IMR-90 (cell line): ENCODE measurements at regions not wholly inside any gene's neighbourhood (a gene's known extent, or its start where the extent isn't known, plus 50 kb on each side); places are given as distances from the start of the nearest gene placed in this dataset.

ENCODE experiments used
- ATAC-seq: fragments of 200-7000 bp; cut with Tn5 transposase; 2 replicates; pipeline ENCODE4 v1.9.1; 2020; ENCODE audit warnings: low read depth, mild to moderate bottlenecking, moderate library complexity
- BruUV-seq: library from RNA; stranded (reverse); fragments of 400-500 nt; replicated peaks from 2 replicates; lab custom pipeline; 2021; lab: Mats Ljungman, UMichigan
- CTCF ChIA-PET: fragments of 300-600 bp; formaldehyde crosslinking; extraction: SDS; loops from one replicate; lab custom pipeline; 2021; ENCODE audit warnings: antibody characterized with exemption; lab: Yijun Ruan, JAX
- POLR2A ChIA-PET: fragments of 300-600 bp; sonication (Branson Sonifier 250); formaldehyde crosslinking; loops from one replicate; lab custom pipeline; 2022; ENCODE audit warnings: antibody characterized with exemption; ENCODE audit not compliant: unreplicated experiment; lab: Charles Lee
- DNase-seq: peaks from one replicate; pipeline ENCODE4 v3.0.0; 2013
- H2AFZ ChIP-seq: replicated peaks from 2 replicates; pipeline ENCODE3; 2013; ENCODE audit warnings: low read length, mild to moderate bottlenecking; ENCODE audit not compliant: poor library complexity
- H2AK5ac ChIP-seq: 2 replicates; pipeline ENCODE4 v1.6.1; 2013; ENCODE audit warnings: low read depth, low read length, inconsistent platforms
- H2AK9ac ChIP-seq: replicated peaks from 2 replicates; pipeline ENCODE3; 2013; ENCODE audit warnings: mild to moderate bottlenecking, low read depth, low read length, moderate library complexity; ENCODE audit not compliant: poor library complexity
- H2BK120ac ChIP-seq: 2 replicates; pipeline ENCODE4 v1.6.1; 2013; ENCODE audit warnings: low read depth, low read length, inconsistent platforms
- H2BK15ac ChIP-seq: 3 replicates; pipeline ENCODE4 v1.6.1; 2013; ENCODE audit warnings: low read depth, low read length, inconsistent platforms
- H2BK20ac ChIP-seq: 2 replicates; pipeline ENCODE4 v1.6.1; 2013; ENCODE audit warnings: low read depth, mild to moderate bottlenecking, inconsistent platforms, low read length, moderate library complexity
- H2BK5ac ChIP-seq: 2 replicates; pipeline ENCODE4 v1.6.1; 2013; ENCODE audit warnings: mild to moderate bottlenecking, low read depth, low read length, inconsistent platforms; ENCODE audit not compliant: poor library complexity, severe bottlenecking
- H3K14ac ChIP-seq: replicated peaks from 2 replicates; pipeline ENCODE4 v1.6.1; 2013; ENCODE audit warnings: low read depth, low read length, inconsistent platforms
- H3K18ac ChIP-seq: 2 replicates; pipeline ENCODE4 v1.6.1; 2013; ENCODE audit warnings: low read depth, low read length, control low read depth
- H3K23ac ChIP-seq: 2 replicates; pipeline ENCODE4 v1.6.1; 2013; ENCODE audit warnings: low read depth, low read length, inconsistent platforms
- H3K27ac ChIP-seq: 2 replicates; pipeline ENCODE4 v1.5.1; 2013; ENCODE audit warnings: mild to moderate bottlenecking, control low read depth, low read length; ENCODE audit not compliant: insufficient read depth
- H3K27me3 ChIP-seq: 2 replicates; pipeline ENCODE4 v1.6.1; 2013; ENCODE audit warnings: low read length; ENCODE audit not compliant: control insufficient read depth, insufficient read depth
- H3K36me3 ChIP-seq: 2 replicates; pipeline ENCODE4 v1.6.1; 2013; ENCODE audit warnings: low read length, mixed read lengths; ENCODE audit not compliant: control insufficient read depth, insufficient read depth
- H3K4ac ChIP-seq: 2 replicates; pipeline ENCODE4 v1.6.1; 2013; ENCODE audit warnings: low read depth, low read length, inconsistent platforms
- H3K4me1 ChIP-seq: 2 replicates; pipeline ENCODE4 v1.6.1; 2013; ENCODE audit warnings: low read length, mixed read lengths; ENCODE audit not compliant: control insufficient read depth, insufficient read depth
- H3K4me2 ChIP-seq: 2 replicates; pipeline ENCODE4 v1.6.1; 2013; ENCODE audit warnings: low read depth, mild to moderate bottlenecking, control low read depth, low read length, moderate library complexity
- H3K4me3 ChIP-seq: 2 replicates; pipeline ENCODE4 v1.5.1; 2013; ENCODE audit warnings: low read depth, mild to moderate bottlenecking, control low read depth, low read length, moderate library complexity; ENCODE audit not compliant: insufficient read depth
- H3K56ac ChIP-seq: 2 replicates; pipeline ENCODE4 v1.6.1; 2013; ENCODE audit warnings: low read length, inconsistent platforms; ENCODE audit not compliant: insufficient read depth; ENCODE audit errors: extremely low read depth
- H3K79me1 ChIP-seq, 2 experiments: 2 replicates each; pipeline ENCODE4 v1.6.1; 2013; ENCODE audit warnings: low read length in 2 of 2, inconsistent platforms in 1 of 2, low read depth in 1 of 2
- H3K9ac ChIP-seq: 2 replicates; pipeline ENCODE4 v1.6.1; 2013; ENCODE audit warnings: low read depth, low read length, control low read depth
- H3K9me1 ChIP-seq: 2 replicates; pipeline ENCODE4 v1.6.1; 2013; ENCODE audit warnings: low read length, inconsistent platforms; ENCODE audit not compliant: insufficient read depth
- H3K9me3 ChIP-seq: 2 replicates; pipeline ENCODE4 v1.6.1; 2013; ENCODE audit warnings: low read length; ENCODE audit not compliant: control insufficient read depth, insufficient read depth
- H4K20me1 ChIP-seq: 2 replicates; pipeline ENCODE4 v1.6.1; 2013; ENCODE audit warnings: low read length, inconsistent platforms; ENCODE audit not compliant: insufficient read depth
- H4K5ac ChIP-seq: 2 replicates; pipeline ENCODE4 v1.6.1; 2013; ENCODE audit warnings: mild to moderate bottlenecking, low read depth, low read length, control low read depth
- H4K8ac ChIP-seq, 2 experiments: 2 replicates each; pipeline ENCODE4 v1.6.1; 2013; ENCODE audit warnings: low read depth in 2 of 2, low read length in 2 of 2, control low read depth in 1 of 2, inconsistent platforms in 1 of 2
- H4K91ac ChIP-seq: 2 replicates; pipeline ENCODE4 v1.6.1; 2013; ENCODE audit warnings: low read depth, low read length, inconsistent platforms; ENCODE audit not compliant: insufficient read depth
- CHD1 ChIP-seq: IDR thresholded peaks from 2 replicates; pipeline ENCODE4 v1.6.1; 2012; ENCODE audit warnings: low read depth, low read length, improper control_type of control experiment
- CTCF ChIP-seq: conservative IDR thresholded peaks from 2 replicates; pipeline ENCODE4 v1.5.1; 2012; ENCODE audit warnings: mild to moderate bottlenecking, low read depth, low read length, improper control_type of control experiment
- ELK1 ChIP-seq: fragments of 150-350 bp; IDR thresholded peaks from 2 replicates; pipeline ENCODE4 v1.6.1; 2016; ENCODE audit warnings: low read depth, mild to moderate bottlenecking, low read length, moderate library complexity, borderline replicate concordance
- FOS ChIP-seq: fragments of 150-350 bp; IDR thresholded peaks from 2 replicates; pipeline ENCODE4 v1.6.1; 2016; ENCODE audit warnings: low read depth, low read length
- MAFK ChIP-seq: IDR thresholded peaks from 2 replicates; pipeline ENCODE4 v1.6.1; 2012; ENCODE audit warnings: low read depth, low read length, improper control_type of control experiment
- MAZ ChIP-seq: IDR thresholded peaks from 2 replicates; pipeline ENCODE4 v1.6.1; 2012; ENCODE audit warnings: low read depth, mild to moderate bottlenecking, low read length, improper control_type of control experiment, moderate library complexity, borderline replicate concordance
- NFE2L2 ChIP-seq: fragments of 150-350 bp; IDR thresholded peaks from 2 replicates; pipeline ENCODE4 v1.6.1; 2016; ENCODE audit warnings: low read depth, mild to moderate bottlenecking, low read length
- RFX5 ChIP-seq: IDR thresholded peaks from 2 replicates; pipeline ENCODE4 v1.8.0; 2012; ENCODE audit warnings: low read depth, mild to moderate bottlenecking, low read length, moderate library complexity
- SMC3 ChIP-seq: fragments of 150-350 bp; IDR thresholded peaks from 2 replicates; pipeline ENCODE4 v1.6.1; 2016; ENCODE audit warnings: low read depth, mild to moderate bottlenecking, antibody characterized with exemption, low read length, moderate library complexity
- WGBS, 2 experiments: methylation state at CpG; one replicate each; pipeline versions ENCODE4 v1.1.5 to v1.1.7; 2013; ENCODE audit warnings: missing lambda C conversion rate in 2 of 2; ENCODE audit not compliant: insufficient read length in 1 of 2; ENCODE audit errors: extremely low coverage in 2 of 2; 5-methylcytosine and 5-hydroxymethylcytosine counted together
- dilution Hi-C: fragments of 300-500 bp; cut with HindIII; formaldehyde crosslinking; loops from one replicate; pipeline ENCODE4 v1.14.3; 2018; ENCODE audit warnings: low sequenced_read_pairs; ENCODE audit not compliant: unreplicated experiment
- in situ Hi-C: fragments of 300-500 bp; cut with MboI; formaldehyde crosslinking; loops from 3 replicates; pipeline ENCODE4 v1.14.3; 2019; ENCODE audit warnings: low sequenced_read_pairs, inconsistent platforms, mixed read lengths
- intact Hi-C: fragments of 100-400 bp; cut with micrococcal nuclease; formaldehyde crosslinking; loops from 2 replicates; pipeline ENCODE4 v1.10.0; 2022
- TF ChIP-seq, protein P1 (sequence below): fragments of 150-350 bp; IDR thresholded peaks from 2 replicates; pipeline ENCODE4 v1.6.1; 2017; ENCODE audit warnings: mild to moderate bottlenecking, antibody characterized with exemption, low read length, low read depth

- H3K79me1 ChIP-seq, result no peaks in the 10 kb centered on the region
- H3K18ac ChIP-seq, result no peak overlapping the region
- POLR2A ChIA-PET, result no interaction called here
- WGBS, 2 experiments, result no CpG with 5 or more reads among the region's 6 CpGs
- no peak overlapping the region for H3K23ac ChIP-seq
- H2BK20ac ChIP-seq, result no peak overlapping the region
- TF ChIP-seq CTCF (no peak), SMC3 (no peak), RFX5 (no peak), CHD1 (no peak), MAZ (no peak), MAFK (no peak), FOS (no peak), NFE2L2 (no peak), ELK1 (no peak)
- TF ChIP-seq, protein P1, sequence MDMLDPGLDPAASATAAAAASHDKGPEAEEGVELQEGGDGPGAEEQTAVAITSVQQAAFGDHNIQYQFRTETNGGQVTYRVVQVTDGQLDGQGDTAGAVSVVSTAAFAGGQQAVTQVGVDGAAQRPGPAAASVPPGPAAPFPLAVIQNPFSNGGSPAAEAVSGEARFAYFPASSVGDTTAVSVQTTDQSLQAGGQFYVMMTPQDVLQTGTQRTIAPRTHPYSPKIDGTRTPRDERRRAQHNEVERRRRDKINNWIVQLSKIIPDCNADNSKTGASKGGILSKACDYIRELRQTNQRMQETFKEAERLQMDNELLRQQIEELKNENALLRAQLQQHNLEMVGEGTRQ, result no peak
- H3K4me1 ChIP-seq, result no peaks in the 10 kb centered on the region
- H4K5ac ChIP-seq, result no peak overlapping the region
- peak; percentile 58 for DNase-seq
- H3K27me3 ChIP-seq, result no peaks in the 10 kb centered on the region
- intact Hi-C loops (no loop called here), dilution Hi-C loops (no loop called here), in situ Hi-C loops (no loop called here)
- no peaks in the 10 kb centered on the region for H4K20me1 ChIP-seq
- no peak overlapping the region for H2AK5ac ChIP-seq
- CTCF ChIA-PET, result no interaction called here
- H3K14ac ChIP-seq, result no peak overlapping the region
- H3K4me2 ChIP-seq, result no peak overlapping the region
- H3K27ac ChIP-seq, result no peak overlapping the region
- no peak overlapping the region for H4K8ac ChIP-seq
- H2BK5ac ChIP-seq, result no peak overlapping the region
- no peak overlapping the region for H3K4me3 ChIP-seq
- no peaks in the 10 kb centered on the region for H3K9me1 ChIP-seq
- ATAC-seq, result no peak
- no peaks in the 10 kb centered on the region for H3K9me3 ChIP-seq
- H3K4ac ChIP-seq, result no peak overlapping the region
- H2AK9ac ChIP-seq, result no peak overlapping the region
- no peak overlapping the region for H3K56ac ChIP-seq
- H3K36me3 ChIP-seq, result no peaks in the 10 kb centered on the region
- H2BK15ac ChIP-seq, result no peak overlapping the region
- no peak overlapping the region for H2AFZ ChIP-seq
- BruUV-seq, result no TSS peak
- H4K91ac ChIP-seq, result no peak overlapping the region
- H3K9ac ChIP-seq, result no peak overlapping the region
- no peak overlapping the region for H2BK120ac ChIP-seq
Measured at GRCh38 chr4:176467001-176467400, 147.2 kb downstream of the SPCS3 start.
